K562 (cell line): ENCODE measurements at regions not wholly inside any gene's neighbourhood (a gene's known extent, or its start where the extent isn't known, plus 50 kb on each side); places are given as distances from the start of the nearest gene placed in this dataset.

ENCODE experiments used
- ATAC-seq: fragments of 200-7000 bp; cut with Tn5 transposase; 3 replicates; pipeline ENCODE4 v1.9.1; 2020; ENCODE audit warnings: moderate library complexity
- BruUV-seq: library from RNA; stranded (reverse); fragments of 400-500 nt; replicated peaks from 2 replicates; lab custom pipeline; 2021; lab: Mats Ljungman, UMichigan
- CTCF ChIA-PET: fragments of 300-600 bp; formaldehyde crosslinking; extraction: SDS; loops from one replicate; lab custom pipeline; 2021; ENCODE audit warnings: low intra/inter-chr PET ratio; lab: Yijun Ruan, JAX
- POLR2A ChIA-PET: fragments of 300-600, 350-650 bp; sonication (Branson Sonifier 250); formaldehyde crosslinking; extraction: SDS; loops from one replicate; lab custom pipeline; 2021; ENCODE audit warnings: antibody characterized with exemption, inconsistent platforms; lab: Yijun Ruan, JAX
- DNase-seq, 4 experiments: peaks; one replicate each; pipeline versions ENCODE4 v3.0.0 to v3.0.0-alpha.2; 2011 to 2018; ENCODE audit warnings: low spot score in 3 of 4, mixed read lengths in 3 of 4; ENCODE audit errors: extremely low read depth in 1 of 4
- FAIRE-seq: peaks from 2 replicates; lab custom pipeline; 2011; peaks lifted over from hg19 to GRCh38; lab: Jason Lieb, UNC
- H2AFZ ChIP-seq: 2 replicates; pipeline ENCODE4 v1.6.0; 2011; ENCODE audit warnings: low read depth, low read length, control low read depth, inconsistent platforms
- H3K27ac ChIP-seq: fragments of 200-600 bp; 3 replicates; pipeline ENCODE4 v1.8.0; 2011; ENCODE audit warnings: low read depth, mild to moderate bottlenecking, control low read depth, inconsistent platforms, low read length, moderate library complexity, mixed read lengths; ENCODE audit errors: extremely low read depth
- H3K27me3 ChIP-seq, 2 experiments: fragments of 300-600 bp in 1 of 2; 2 replicates in 1 of 2; 3 replicates in 1 of 2; pipeline versions ENCODE4 v1.6.0 to v1.8.0; 2011; ENCODE audit warnings: inconsistent platforms in 2 of 2, low read length in 2 of 2, mild to moderate bottlenecking in 1 of 2, mixed read lengths in 1 of 2, moderate library complexity in 1 of 2; ENCODE audit not compliant: control insufficient read depth in 2 of 2, insufficient read depth in 2 of 2
- H3K36me3 ChIP-seq: fragments of 300-600 bp; 3 replicates; pipeline ENCODE4 v1.8.0; 2011; ENCODE audit warnings: mild to moderate bottlenecking, low read length, inconsistent platforms; ENCODE audit not compliant: control insufficient read depth, insufficient read depth
- H3K4me1 ChIP-seq, 2 experiments: fragments of 200-600 bp in 1 of 2; replicated peaks in 1 of 2; 2 replicates in 1 of 2; 3 replicates in 1 of 2; pipeline versions ENCODE4 v1.5.1 to v1.8.0; 2011; ENCODE audit warnings: inconsistent platforms in 2 of 2, low read length in 2 of 2, mild to moderate bottlenecking in 1 of 2, mixed read lengths in 1 of 2, moderate library complexity in 1 of 2; ENCODE audit not compliant: control insufficient read depth in 2 of 2, insufficient read depth in 2 of 2
- H3K4me2 ChIP-seq: 2 replicates; pipeline ENCODE4 v1.6.1; 2011; ENCODE audit warnings: low read length, control low read depth, inconsistent platforms, mixed read lengths; ENCODE audit not compliant: insufficient read depth
- H3K4me3 ChIP-seq: fragments of 200-600 bp; sonication (generic), shearing (Covaris generic); 2 replicates; pipeline ENCODE4 v1.5.1; 2016; ENCODE audit warnings: control low read depth, inconsistent platforms
- H3K79me2 ChIP-seq: fragments of 200-600 bp; 3 replicates; pipeline ENCODE4 v1.8.0; 2011; ENCODE audit warnings: low read length, inconsistent platforms; ENCODE audit not compliant: control insufficient read depth, insufficient read depth
- H3K9ac ChIP-seq, 2 experiments: 2 replicates each; pipeline versions ENCODE4 v1.6.0 to v1.6.1; 2011; ENCODE audit warnings: low read depth in 2 of 2, low read length in 2 of 2, control low read depth in 1 of 2, inconsistent platforms in 1 of 2, mild to moderate bottlenecking in 1 of 2, mixed read lengths in 1 of 2; ENCODE audit not compliant: insufficient read depth in 1 of 2
- H3K9me1 ChIP-seq: one replicate; pipeline ENCODE4 v1.6.0; 2011; ENCODE audit warnings: inconsistent platforms, mild to moderate bottlenecking, low read length, moderate library complexity; ENCODE audit not compliant: control insufficient read depth, insufficient read depth
- H3K9me3 ChIP-seq: replicated peaks from 2 replicates; pipeline ENCODE4 v1.5.1; 2011; ENCODE audit warnings: low read depth, low read length, inconsistent platforms; ENCODE audit not compliant: control insufficient read depth, insufficient read depth
- H4K20me1 ChIP-seq: replicated peaks from 2 replicates; pipeline ENCODE4 v1.6.1; 2011; ENCODE audit warnings: low read length, inconsistent platforms, mixed read lengths; ENCODE audit not compliant: control insufficient read depth, insufficient read depth
- BCLAF1 ChIP-seq, 2 experiments: fragments of 450-650 bp in 1 of 2; IDR thresholded peaks; 2 replicates each; pipeline ENCODE4 v1.6.1; 2011 to 2017; ENCODE audit warnings: low read depth in 2 of 2, antibody characterized with exemption in 1 of 2, borderline replicate concordance in 1 of 2, low read length in 1 of 2, mild to moderate bottlenecking in 1 of 2, mixed read lengths in 1 of 2; ENCODE audit not compliant: control insufficient read depth in 1 of 2
- COPS2 ChIP-seq: fragments of 450-650 bp; conservative IDR thresholded peaks from 2 replicates; pipeline ENCODE4 v1.6.1; 2016; ENCODE audit warnings: mild to moderate bottlenecking, moderate library complexity
- MEIS2 ChIP-seq: fragments of 450-650 bp; IDR thresholded peaks from 2 replicates; pipeline ENCODE4 v1.6.1; 2014; ENCODE audit warnings: mild to moderate bottlenecking; ENCODE audit not compliant: partially characterized antibody
- PTRF ChIP-seq: fragments of 450-650 bp; IDR thresholded peaks from 2 replicates; pipeline ENCODE4 v1.6.1; 2016; ENCODE audit warnings: mild to moderate bottlenecking, missing genetic modification characterization, missing compliant biosample characterization
- SIX5 ChIP-seq, 2 experiments: IDR thresholded peaks; 2 replicates each; pipeline ENCODE4 v1.6.1; 2011; ENCODE audit warnings: low read length in 2 of 2, borderline replicate concordance in 1 of 2, low read depth in 1 of 2, mild to moderate bottlenecking in 1 of 2, moderate library complexity in 1 of 2; ENCODE audit not compliant: insufficient read depth in 1 of 2
- TFE3 ChIP-seq: fragments of 450-650 bp; formaldehyde crosslinking; IDR thresholded peaks from 2 replicates; pipeline ENCODE4 v1.4.0; 2020; ENCODE audit warnings: mild to moderate bottlenecking, mixed read lengths
- THRA ChIP-seq: fragments of 450-650 bp; IDR thresholded peaks from 2 replicates; pipeline ENCODE4 v1.6.1; 2017; ENCODE audit warnings: mild to moderate bottlenecking, moderate library complexity
- TSC22D4 ChIP-seq: fragments of 450-650 bp; IDR thresholded peaks from 2 replicates; pipeline ENCODE4 v1.6.1; 2016; ENCODE audit warnings: missing genetic modification characterization, missing biosample characterization, control low read depth
- U2AF2 ChIP-seq: fragments of 200-400 bp; formaldehyde crosslinking; optimal IDR thresholded peaks from 2 replicates; pipeline ENCODE3; 2017; ENCODE audit warnings: low read depth, mild to moderate bottlenecking, low read length
- ZFP91 ChIP-seq: sonication (generic); formaldehyde crosslinking; IDR thresholded peaks from 2 replicates; pipeline ENCODE4 v1.8.0; 2022; ENCODE audit warnings: mild to moderate bottlenecking, missing genetic modification reagents
- ZNF140 ChIP-seq: fragments of 250-450 bp; sonication (Bioruptor Pico); IDR thresholded peaks from 2 replicates; pipeline ENCODE4 v1.8.0; 2021; ENCODE audit warnings: moderate library complexity, mild to moderate bottlenecking, inconsistent platforms
- ZNF24 ChIP-seq: fragments of 450-650 bp; IDR thresholded peaks from 2 replicates; pipeline ENCODE4 v1.6.1; 2016
- ZNF507 ChIP-seq: conservative IDR thresholded peaks from 2 replicates; pipeline ENCODE4 v1.6.1; 2017; ENCODE audit warnings: missing genetic modification characterization, missing compliant biosample characterization
- ZNF583 ChIP-seq: fragments of 250-450 bp; sonication (Bioruptor Pico); IDR thresholded peaks from 2 replicates; pipeline ENCODE4 v1.4.0; 2020
- ZNF584 ChIP-seq: fragments of 200-800 bp; sonication (Bioruptor generic); IDR thresholded peaks from 2 replicates; pipeline ENCODE4 v1.6.1; 2016; ENCODE audit warnings: low read depth, mild to moderate bottlenecking, missing genetic modification characterization, missing compliant biosample characterization
- WGBS: fragments of 100-300 bp; shearing (Covaris generic); methylation state at CpG from one replicate; pipeline ENCODE4 v1.1.6; 2016; ENCODE audit warnings: low coverage, mixed read lengths; ENCODE audit not compliant: insufficient coverage; ENCODE audit errors: missing lambda C conversion rate; 5-methylcytosine and 5-hydroxymethylcytosine counted together
- in situ Hi-C: fragments of 300-500 bp; cut with MboI; formaldehyde crosslinking; loops from 4 replicates; pipeline ENCODE4 v1.15.0; 2018; ENCODE audit warnings: inconsistent platforms, mixed read lengths
- intact Hi-C: fragments of 100-400 bp; cut with micrococcal nuclease; formaldehyde crosslinking; loops from 2 replicates; pipeline ENCODE4 v1.14.2; 2022

GRCh38 chr20:43857932-43858331, 56.7 kb upstream of the TOX2 start:
- no peaks in the 10 kb centered on the region for H3K9me1 ChIP-seq
- no peaks in the 10 kb centered on the region for H4K20me1 ChIP-seq
- H3K79me2 ChIP-seq: no peaks in the 10 kb centered on the region
- no peak overlapping the region for H3K9ac ChIP-seq
- no peak overlapping the region for H3K27ac ChIP-seq
- in situ Hi-C loops: no loop called here
- H3K4me3 ChIP-seq: no peak overlapping the region
- intact Hi-C loops: no loop called here
- ChIA-PET CTCF (no interaction called here), POLR2A (no interaction called here)
- 0% methylated on average over 1 of the region's 1 CpG for WGBS
- no peak overlapping the region for H2AFZ ChIP-seq
- H3K4me1 ChIP-seq: no peaks in the 10 kb centered on the region
- H3K4me2 ChIP-seq: no peak overlapping the region
- H3K9me3 ChIP-seq: no peaks in the 10 kb centered on the region
- no TSS peak for BruUV-seq
- no peak for DNase-seq
- peaks cover 2 to 5% of the 10 kb centered on the region in 2 experiments; a peak in 2 of 5 replicates for H3K27me3 ChIP-seq
- no peaks in the 10 kb centered on the region for H3K36me3 ChIP-seq
- no peak for ATAC-seq
- no peak for FAIRE-seq
- TF ChIP-seq ZNF140 (CRISPR knock-in tag): no peak
- TF ChIP-seq ZNF584 (CRISPR knock-in tag): no peak
- no peak for TF ChIP-seq ZNF24
- no peak for TF ChIP-seq BCLAF1 (IDR thresholded peaks at IDR 0.05; ENCODE audit: borderline replicate concordance in 1 of 2, control insufficient read depth in 1 of 2, low read depth in 2 of 2, low read length in 1 of 2)
- no peak for TF ChIP-seq U2AF2
- no peak for TF ChIP-seq ZNF507 (tag)
- TF ChIP-seq ZFP91 (CRISPR knock-in tag): no peak
- no peak for TF ChIP-seq SIX5 (IDR thresholded peaks at IDR 0.05; ENCODE audit: borderline replicate concordance in 1 of 2, insufficient read depth in 1 of 2, low read depth in 1 of 2, low read length in 2 of 2)
- no peak for TF ChIP-seq TSC22D4 (tag)
- no peak for TF ChIP-seq COPS2
- no peak for TF ChIP-seq PTRF (tag)
- no peak for TF ChIP-seq TFE3
- no peak for TF ChIP-seq THRA
- TF ChIP-seq ZNF583: no peak
- no peak for TF ChIP-seq MEIS2
